ENCODE measurements at regions not wholly inside any gene's neighbourhood (a gene's known extent, or its start where the extent isn't known, plus 50 kb on each side); places are given as distances from the start of the nearest gene placed in this dataset.

- Histone ChIP-seq H2BK5ac (ENCODE audit: low read depth, low read length, poor library complexity) (no peak overlapping the region), H2AK5ac (ENCODE audit: low read length) (no peak overlapping the region), H4K91ac (ENCODE audit: low read depth, low read length) (no peak overlapping the region), H4K8ac (ENCODE audit: low read depth, low read length) (no peak overlapping the region), H3K23ac (ENCODE audit: low read length) (no peak overlapping the region), H3K9ac (ENCODE audit: low read length) (no peak overlapping the region), H3K9me3 (ENCODE audit: insufficient read depth, low read depth, low read length) (no peaks in the 10 kb centered on the region), H4K12ac (ENCODE audit: low read depth, low read length) (no peak overlapping the region), H3K4me1 (ENCODE audit: control insufficient read depth in 1 of 2, insufficient read depth in 2 of 2, low read length in 2 of 2) (no peaks in the 10 kb centered on the region), H3K79me2 (ENCODE audit: control insufficient read depth, insufficient read depth, low read length, poor library complexity) (no peaks in the 10 kb centered on the region), H3K79me1 (ENCODE audit: low read length) (no peaks in the 10 kb centered on the region), H3K27me3 (ENCODE audit: insufficient read depth, low read length) (no peaks in the 10 kb centered on the region), H3K4me3 (ENCODE audit: low read depth, low read length) (no peak overlapping the region), H3K27ac (ENCODE audit: low read depth, low read length) (no peak overlapping the region), H2AFZ (ENCODE audit: insufficient read depth, low read length, poor library complexity) (no peak overlapping the region), H2BK120ac (ENCODE audit: insufficient read depth, low read length, poor library complexity) (no peak overlapping the region), H3K4me2 (ENCODE audit: low read length) (no peak overlapping the region), H3K36me3 (ENCODE audit: control insufficient read depth in 1 of 2, insufficient read depth in 2 of 2, low read length in 2 of 2) (no peaks in the 10 kb centered on the region), H3K14ac (ENCODE audit: low read length) (no peak overlapping the region), H3K18ac (ENCODE audit: low read length) (no peak overlapping the region), H2BK12ac (ENCODE audit: low read length) (no peak overlapping the region), H3K4ac (ENCODE audit: low read depth, low read length) (no peak overlapping the region)
- no peak for DNase-seq
- no CpG with 5 or more reads among the region's 3 CpGs for WGBS (ENCODE audit: extremely low coverage, insufficient coverage, insufficient read length)
Observed at GRCh38 chr11:109362059-109362458, 59.9 kb upstream of the C11orf87 start.

DNA sequence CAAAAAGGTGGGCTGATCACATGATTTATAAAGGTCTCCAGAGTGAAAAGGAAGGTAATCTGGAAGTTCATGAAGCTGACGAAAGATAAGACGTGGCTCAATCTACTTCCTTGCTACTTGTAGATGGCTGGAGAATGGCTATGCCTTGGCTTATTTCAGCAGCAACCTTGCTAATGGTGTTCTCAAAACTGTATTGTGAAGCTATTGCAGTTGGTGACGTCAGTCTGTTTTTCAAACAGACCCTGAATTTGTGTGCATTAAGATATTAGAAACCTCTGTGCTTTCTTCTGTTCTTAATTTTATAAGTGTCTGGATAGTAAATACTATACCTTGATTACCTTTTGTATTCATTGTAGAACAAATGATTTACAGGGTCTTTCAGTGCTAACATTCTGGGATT lies 58.3 kb upstream of the C11orf87 start:
- H3K4me1 ChIP-seq (ENCODE audit: control insufficient read depth in 1 of 2, insufficient read depth in 2 of 2, low read length in 2 of 2): no peaks in the 10 kb centered on the region
- H3K27me3 ChIP-seq (ENCODE audit: insufficient read depth, low read length): no peaks in the 10 kb centered on the region
- H4K12ac ChIP-seq (ENCODE audit: low read depth, low read length): no peak overlapping the region
- H2BK120ac ChIP-seq (ENCODE audit: insufficient read depth, low read length, poor library complexity): no peak overlapping the region
- H3K27ac ChIP-seq (ENCODE audit: low read depth, low read length): no peak overlapping the region
- no peaks in the 10 kb centered on the region for H3K79me1 ChIP-seq (ENCODE audit: low read length)
- H3K4ac ChIP-seq (ENCODE audit: low read depth, low read length): no peak overlapping the region
- H3K14ac ChIP-seq (ENCODE audit: low read length): no peak overlapping the region
- H2AK5ac ChIP-seq (ENCODE audit: low read length): no peak overlapping the region
- H3K23ac ChIP-seq (ENCODE audit: low read length): no peak overlapping the region
- H3K4me3 ChIP-seq (ENCODE audit: low read depth, low read length): no peak overlapping the region
- no peaks in the 10 kb centered on the region for H3K79me2 ChIP-seq (ENCODE audit: control insufficient read depth, insufficient read depth, low read length, poor library complexity)
- no peaks in the 10 kb centered on the region for H3K36me3 ChIP-seq (ENCODE audit: control insufficient read depth in 1 of 2, insufficient read depth in 2 of 2, low read length in 2 of 2)
- no CpG with 5 or more reads among the region's 3 CpGs for WGBS (ENCODE audit: extremely low coverage, insufficient coverage, insufficient read length)
- no peak overlapping the region for H4K91ac ChIP-seq (ENCODE audit: low read depth, low read length)
- no peak overlapping the region for H2BK5ac ChIP-seq (ENCODE audit: low read depth, low read length, poor library complexity)
- no peak overlapping the region for H2BK12ac ChIP-seq (ENCODE audit: low read length)
- H3K9ac ChIP-seq (ENCODE audit: low read length): no peak overlapping the region
- H4K8ac ChIP-seq (ENCODE audit: low read depth, low read length): no peak overlapping the region
- no peak overlapping the region for H3K18ac ChIP-seq (ENCODE audit: low read length)
- H2AFZ ChIP-seq (ENCODE audit: insufficient read depth, low read length, poor library complexity): no peak overlapping the region
- no peaks in the 10 kb centered on the region for H3K9me3 ChIP-seq (ENCODE audit: insufficient read depth, low read depth, low read length)
- DNase-seq: no peak
- H3K4me2 ChIP-seq (ENCODE audit: low read length): no peak overlapping the region

DNA sequence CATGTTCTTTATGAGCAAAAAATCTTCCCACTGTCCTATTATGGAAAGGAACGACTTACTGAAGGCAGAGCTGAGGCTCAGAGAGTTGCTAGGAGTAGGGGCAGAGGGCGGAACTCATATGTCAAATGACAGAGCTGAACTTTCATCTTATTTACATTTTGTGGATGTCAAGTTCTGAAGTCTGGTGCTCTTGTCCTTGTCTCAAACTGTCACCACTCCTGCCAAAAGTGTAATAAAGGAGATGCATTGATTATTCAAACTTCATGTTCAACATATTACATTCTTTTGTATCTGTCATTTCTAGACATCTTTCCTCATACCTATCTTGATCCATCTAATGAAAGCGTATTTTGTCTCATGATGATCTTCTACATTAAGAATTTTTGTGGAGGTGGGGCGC lies 57.1 kb upstream of the C11orf87 start:
- no peak for DNase-seq
- WGBS (ENCODE audit: extremely low coverage, insufficient coverage, insufficient read length): no CpG with 5 or more reads among the region's 4 CpGs
- H2BK120ac ChIP-seq (ENCODE audit: insufficient read depth, low read length, poor library complexity): no peak overlapping the region
- H3K18ac ChIP-seq (ENCODE audit: low read length): no peak overlapping the region
- H4K91ac ChIP-seq (ENCODE audit: low read depth, low read length): no peak overlapping the region
- H3K36me3 ChIP-seq (ENCODE audit: control insufficient read depth in 1 of 2, insufficient read depth in 2 of 2, low read length in 2 of 2): no peaks in the 10 kb centered on the region
- H4K12ac ChIP-seq (ENCODE audit: low read depth, low read length): no peak overlapping the region
- H3K4ac ChIP-seq (ENCODE audit: low read depth, low read length): no peak overlapping the region
- no peak overlapping the region for H2BK12ac ChIP-seq (ENCODE audit: low read length)
- no peak overlapping the region for H3K9ac ChIP-seq (ENCODE audit: low read length)
- H3K14ac ChIP-seq (ENCODE audit: low read length): no peak overlapping the region
- H4K8ac ChIP-seq (ENCODE audit: low read depth, low read length): no peak overlapping the region
- H3K4me2 ChIP-seq (ENCODE audit: low read length): no peak overlapping the region
- H3K79me2 ChIP-seq (ENCODE audit: control insufficient read depth, insufficient read depth, low read length, poor library complexity): no peaks in the 10 kb centered on the region
- H3K79me1 ChIP-seq (ENCODE audit: low read length): no peaks in the 10 kb centered on the region
- no peak overlapping the region for H2AK5ac ChIP-seq (ENCODE audit: low read length)
- no peaks in the 10 kb centered on the region for H3K27me3 ChIP-seq (ENCODE audit: insufficient read depth, low read length)
- no peak overlapping the region for H2AFZ ChIP-seq (ENCODE audit: insufficient read depth, low read length, poor library complexity)
- H3K4me3 ChIP-seq (ENCODE audit: low read depth, low read length): no peak overlapping the region
- H3K27ac ChIP-seq (ENCODE audit: low read depth, low read length): no peak overlapping the region
- H3K23ac ChIP-seq (ENCODE audit: low read length): no peak overlapping the region
- H2BK5ac ChIP-seq (ENCODE audit: low read depth, low read length, poor library complexity): no peak overlapping the region
- no peaks in the 10 kb centered on the region for H3K4me1 ChIP-seq (ENCODE audit: control insufficient read depth in 1 of 2, insufficient read depth in 2 of 2, low read length in 2 of 2)
- no peaks in the 10 kb centered on the region for H3K9me3 ChIP-seq (ENCODE audit: insufficient read depth, low read depth, low read length)

DNA sequence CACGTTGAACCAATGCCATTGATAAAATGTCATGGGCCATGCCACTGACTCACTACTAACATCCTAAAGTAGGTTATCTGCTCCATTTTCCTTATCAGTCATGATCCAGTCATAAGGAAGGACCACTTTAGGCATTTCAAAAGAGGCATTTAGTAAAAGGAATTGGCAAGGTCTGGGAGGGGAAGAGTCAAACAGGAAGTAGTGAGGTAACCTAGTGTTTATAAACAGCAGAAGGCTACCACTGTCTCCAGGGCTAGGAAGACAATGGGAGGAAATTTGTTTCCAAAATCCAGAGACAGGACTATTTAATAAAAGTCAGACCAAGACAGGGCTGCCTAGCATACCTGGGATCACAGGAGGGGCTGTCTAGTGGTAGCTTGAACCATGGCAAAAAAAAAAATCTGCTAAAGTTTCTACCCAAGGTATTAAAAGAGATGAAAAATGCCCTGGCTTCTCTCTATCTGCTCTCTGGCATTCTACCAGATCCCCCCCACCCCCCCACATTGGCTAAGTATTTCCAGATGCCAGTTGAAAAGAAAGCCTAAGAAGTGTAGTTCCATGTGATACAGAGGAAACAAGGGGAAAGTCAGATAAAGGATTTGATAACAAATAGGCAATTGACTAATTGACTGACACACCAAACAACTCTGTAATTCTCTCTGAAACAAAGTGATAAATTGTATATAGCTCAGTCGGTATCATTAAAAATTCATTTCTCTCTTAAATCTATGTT lies 50.4 kb upstream of the C11orf87 start:
- WGBS (ENCODE audit: extremely low coverage, insufficient coverage, insufficient read length): no CpG with 5 or more reads among the region's 2 CpGs
- no peak for DNase-seq
- no peaks in the 10 kb centered on the region for H3K27me3 ChIP-seq (ENCODE audit: insufficient read depth, low read length)
- H4K8ac ChIP-seq (ENCODE audit: low read depth, low read length): no peak overlapping the region
- H2BK5ac ChIP-seq (ENCODE audit: low read depth, low read length, poor library complexity): no peak overlapping the region
- no peak overlapping the region for H3K4me2 ChIP-seq (ENCODE audit: low read length)
- no peaks in the 10 kb centered on the region for H3K79me1 ChIP-seq (ENCODE audit: low read length)
- H3K18ac ChIP-seq (ENCODE audit: low read length): no peak overlapping the region
- no peak overlapping the region for H2BK12ac ChIP-seq (ENCODE audit: low read length)
- H3K23ac ChIP-seq (ENCODE audit: low read length): no peak overlapping the region
- no peak overlapping the region for H2BK120ac ChIP-seq (ENCODE audit: insufficient read depth, low read length, poor library complexity)
- H3K27ac ChIP-seq (ENCODE audit: low read depth, low read length): no peak overlapping the region
- no peak overlapping the region for H2AFZ ChIP-seq (ENCODE audit: insufficient read depth, low read length, poor library complexity)
- no peak overlapping the region for H4K91ac ChIP-seq (ENCODE audit: low read depth, low read length)
- no peaks in the 10 kb centered on the region for H3K9me3 ChIP-seq (ENCODE audit: insufficient read depth, low read depth, low read length)
- H3K9ac ChIP-seq (ENCODE audit: low read length): no peak overlapping the region
- H4K12ac ChIP-seq (ENCODE audit: low read depth, low read length): no peak overlapping the region
- no peak overlapping the region for H2AK5ac ChIP-seq (ENCODE audit: low read length)
- no peak overlapping the region for H3K4me3 ChIP-seq (ENCODE audit: low read depth, low read length)
- no peaks in the 10 kb centered on the region for H3K36me3 ChIP-seq (ENCODE audit: control insufficient read depth in 1 of 2, insufficient read depth in 2 of 2, low read length in 2 of 2)
- H3K4ac ChIP-seq (ENCODE audit: low read depth, low read length): no peak overlapping the region
- H3K79me2 ChIP-seq (ENCODE audit: control insufficient read depth, insufficient read depth, low read length, poor library complexity): no peaks in the 10 kb centered on the region
- no peaks in the 10 kb centered on the region for H3K4me1 ChIP-seq (ENCODE audit: control insufficient read depth in 1 of 2, insufficient read depth in 2 of 2, low read length in 2 of 2)
- no peak overlapping the region for H3K14ac ChIP-seq (ENCODE audit: low read length)

All from trophoblast cell (in vitro differentiated cells and primary cell).